ENCODE measurements at regions not wholly inside any gene's neighbourhood (a gene's known extent, or its start where the extent isn't known, plus 50 kb on each side); places are given as distances from the start of the nearest gene placed in this dataset.

GRCh38 chr4:11196927-11197522, 231.7 kb downstream of the HS3ST1 start:
- no peak for TF ChIP-seq CTCF (conservative IDR thresholded peaks at IDR 0.05)
- no peak for TF ChIP-seq ZFX (IDR thresholded peaks at IDR 0.05)
